ENCODE measurements at regions not wholly inside any gene's neighbourhood (a gene's known extent, or its start where the extent isn't known, plus 50 kb on each side); places are given as distances from the start of the nearest gene placed in this dataset.

DNA sequence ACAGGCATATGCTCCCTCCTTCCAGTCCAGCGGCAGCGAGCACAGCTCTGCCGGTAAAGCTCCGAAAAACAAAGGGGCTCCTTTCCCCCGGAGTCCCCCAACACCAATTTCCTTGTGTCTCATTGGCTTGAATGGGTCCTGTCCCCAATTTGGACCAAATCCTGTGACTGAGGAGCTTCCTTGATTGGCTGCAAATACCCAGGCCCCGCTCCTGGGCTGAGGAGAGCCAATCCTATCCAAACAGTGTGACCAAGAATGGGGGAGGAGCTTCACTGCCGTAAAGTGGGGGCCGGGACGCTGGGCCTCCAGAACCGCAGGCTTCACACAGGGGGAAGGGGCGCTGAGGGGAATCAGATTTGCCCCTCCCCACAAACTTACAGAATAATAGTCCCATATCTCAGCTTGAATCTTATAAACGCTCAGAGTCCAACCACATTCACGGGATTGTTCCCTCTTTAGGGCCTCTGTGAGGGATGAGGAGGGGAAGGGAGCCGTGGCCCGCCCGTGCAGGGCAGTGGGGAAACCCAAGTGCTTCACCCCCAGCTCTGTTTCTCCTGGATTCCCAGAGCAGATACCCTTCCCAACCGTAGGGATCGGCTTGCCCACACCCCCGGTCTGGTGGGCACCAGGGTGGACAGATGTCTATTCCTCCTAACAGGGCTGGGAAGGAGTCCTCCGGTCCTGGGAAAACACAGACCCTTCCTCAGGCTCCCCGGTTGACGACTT lies 141.0 kb upstream of the MLN start:
- FAIRE-seq (peak; percentile 32), DNase-seq (ENCODE audit: low read depth) (no peak)
- Histone ChIP-seq H3K36me3 (ENCODE audit: control insufficient read depth, insufficient read depth, low read length) (no peaks in the 10 kb centered on the region), H3K27me3 (ENCODE audit: control insufficient read depth, insufficient read depth, low read length) (no peaks in the 10 kb centered on the region), H3K4me3 (ENCODE audit: low read depth, low read length) (no peak overlapping the region)
- TF ChIP-seq, protein P1, sequence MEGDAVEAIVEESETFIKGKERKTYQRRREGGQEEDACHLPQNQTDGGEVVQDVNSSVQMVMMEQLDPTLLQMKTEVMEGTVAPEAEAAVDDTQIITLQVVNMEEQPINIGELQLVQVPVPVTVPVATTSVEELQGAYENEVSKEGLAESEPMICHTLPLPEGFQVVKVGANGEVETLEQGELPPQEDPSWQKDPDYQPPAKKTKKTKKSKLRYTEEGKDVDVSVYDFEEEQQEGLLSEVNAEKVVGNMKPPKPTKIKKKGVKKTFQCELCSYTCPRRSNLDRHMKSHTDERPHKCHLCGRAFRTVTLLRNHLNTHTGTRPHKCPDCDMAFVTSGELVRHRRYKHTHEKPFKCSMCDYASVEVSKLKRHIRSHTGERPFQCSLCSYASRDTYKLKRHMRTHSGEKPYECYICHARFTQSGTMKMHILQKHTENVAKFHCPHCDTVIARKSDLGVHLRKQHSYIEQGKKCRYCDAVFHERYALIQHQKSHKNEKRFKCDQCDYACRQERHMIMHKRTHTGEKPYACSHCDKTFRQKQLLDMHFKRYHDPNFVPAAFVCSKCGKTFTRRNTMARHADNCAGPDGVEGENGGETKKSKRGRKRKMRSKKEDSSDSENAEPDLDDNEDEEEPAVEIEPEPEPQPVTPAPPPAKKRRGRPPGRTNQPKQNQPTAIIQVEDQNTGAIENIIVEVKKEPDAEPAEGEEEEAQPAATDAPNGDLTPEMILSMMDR (IDR thresholded peaks at IDR 0.05; ENCODE audit: insufficient read depth, low read length, severe bottlenecking), result no peak

DNA sequence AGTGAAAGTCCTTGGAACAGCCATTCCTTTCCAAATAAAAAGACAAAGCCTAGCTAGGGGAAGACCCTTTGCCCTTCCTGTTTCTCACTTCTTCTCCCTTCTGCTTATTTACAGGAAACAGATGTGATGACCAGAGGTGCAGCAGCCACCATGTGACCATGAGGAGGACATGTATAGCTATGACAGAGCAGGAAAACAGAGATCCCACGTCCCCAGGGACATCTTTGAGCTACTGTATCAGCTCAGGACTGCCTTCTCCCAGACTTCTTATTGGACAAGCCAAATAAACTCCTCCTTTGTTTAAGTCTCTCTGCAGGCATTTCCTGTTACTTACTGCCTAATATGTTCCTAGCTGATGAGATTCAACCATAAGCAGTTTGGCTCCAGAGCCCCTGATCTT lies 133.1 kb upstream of the MLN start:
- Histone ChIP-seq H3K36me3 (ENCODE audit: control insufficient read depth, insufficient read depth, low read length) (no peaks in the 10 kb centered on the region), H3K4me3 (ENCODE audit: low read depth, low read length) (no peak overlapping the region), H3K27me3 (ENCODE audit: control insufficient read depth, insufficient read depth, low read length) (no peaks in the 10 kb centered on the region)
- TF ChIP-seq, protein P1 (IDR thresholded peaks at IDR 0.05; ENCODE audit: insufficient read depth, low read length, severe bottlenecking), result no peak
- no peak for DNase-seq (ENCODE audit: low read depth)
- peak; percentile 76 for FAIRE-seq

DNA sequence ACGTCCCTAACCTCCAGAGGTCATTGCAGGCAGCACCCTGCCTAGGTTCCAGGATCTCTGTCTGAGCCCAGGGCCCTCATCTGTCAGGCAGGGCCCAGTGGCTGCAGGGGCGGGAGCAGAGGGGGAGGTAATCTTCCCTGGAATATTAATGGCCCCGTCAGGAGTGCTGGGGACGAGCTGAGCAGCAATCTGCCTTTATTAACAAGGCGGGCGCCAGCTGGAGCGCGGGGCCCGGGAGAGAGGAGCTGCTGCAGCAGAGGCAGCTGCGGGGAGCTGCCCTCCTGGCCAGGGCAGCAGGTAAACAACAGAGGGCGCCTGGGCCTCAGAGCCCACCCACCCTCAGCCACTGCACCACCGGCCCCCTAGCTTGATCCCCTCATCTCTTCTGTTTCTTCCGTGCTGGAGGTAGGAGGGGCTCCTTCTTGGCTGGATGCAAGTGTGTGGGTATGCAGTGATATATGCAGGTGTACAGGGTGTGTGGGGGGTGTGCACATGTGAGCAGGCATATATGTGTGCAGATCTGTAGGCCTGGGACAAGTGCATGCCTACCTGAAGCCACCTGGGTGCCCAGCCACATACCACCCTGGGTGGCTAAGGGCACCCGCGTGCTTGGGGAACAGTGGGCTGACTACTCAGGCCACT lies 131.8 kb upstream of the MLN start:
- DNase-seq (ENCODE audit: low read depth) (no peak), FAIRE-seq (no peak)
- TF ChIP-seq, protein P1 (IDR thresholded peaks at IDR 0.05; ENCODE audit: insufficient read depth, low read length, severe bottlenecking), result no peak
- Histone ChIP-seq H3K36me3 (ENCODE audit: control insufficient read depth, insufficient read depth, low read length) (no peaks in the 10 kb centered on the region), H3K27me3 (ENCODE audit: control insufficient read depth, insufficient read depth, low read length) (peaks cover 2% of the 10 kb centered on the region), H3K4me3 (ENCODE audit: low read depth, low read length) (no peak overlapping the region)

DNA sequence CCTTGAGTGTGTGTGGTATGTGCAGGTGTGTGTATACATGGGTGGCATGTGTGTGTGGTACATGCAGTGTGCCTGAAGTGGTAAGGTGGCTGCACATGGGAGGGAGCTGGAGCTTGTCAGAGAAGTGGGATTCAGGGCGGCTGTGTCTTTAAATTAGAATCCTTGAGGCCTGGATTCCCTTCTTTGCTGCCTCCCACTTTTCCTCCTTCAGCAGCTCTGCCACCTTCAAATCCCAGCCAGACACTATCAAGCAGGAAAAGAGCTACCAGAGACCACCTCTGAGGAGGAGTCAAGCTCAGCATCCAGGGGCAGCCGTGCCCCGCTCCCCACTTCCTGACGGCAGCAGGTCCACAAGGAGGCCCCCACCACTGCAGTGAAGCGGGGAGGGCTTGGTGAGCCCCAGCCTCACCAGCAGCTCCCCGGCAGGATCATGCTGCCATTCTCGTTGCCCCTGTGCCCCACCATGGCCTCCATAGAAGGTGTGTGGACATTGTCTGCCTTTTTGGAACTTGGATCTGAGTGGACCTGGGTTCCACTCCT lies 131.0 kb upstream of the MLN start:
- Histone ChIP-seq H3K4me3 (ENCODE audit: low read depth, low read length) (no peak overlapping the region), H3K36me3 (ENCODE audit: control insufficient read depth, insufficient read depth, low read length) (no peaks in the 10 kb centered on the region), H3K27me3 (ENCODE audit: control insufficient read depth, insufficient read depth, low read length) (peaks cover 2% of the 10 kb centered on the region)
- TF ChIP-seq, protein P1 (IDR thresholded peaks at IDR 0.05; ENCODE audit: insufficient read depth, low read length, severe bottlenecking), result no peak
- peak; percentile 52 for FAIRE-seq
- DNase-seq (ENCODE audit: low read depth), result no peak

DNA sequence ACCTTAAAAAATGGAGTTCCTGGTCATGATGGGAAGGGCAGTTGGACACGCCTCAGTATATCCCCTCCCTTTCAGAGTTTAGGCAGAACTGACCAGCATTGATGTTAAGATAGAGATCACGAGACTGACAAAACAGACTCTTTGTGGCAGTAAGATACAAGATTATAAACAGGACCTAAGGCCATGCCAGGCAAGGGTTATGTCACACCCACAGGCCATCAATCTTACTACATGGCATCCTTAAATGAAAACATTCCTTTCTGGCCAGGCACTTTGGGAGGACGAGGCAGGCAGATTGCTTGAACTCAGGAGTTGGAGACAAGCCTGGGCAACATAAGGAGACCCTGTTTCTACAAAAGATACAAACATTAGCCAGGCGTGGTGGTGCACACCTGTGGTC lies 129.3 kb upstream of the MLN start:
- FAIRE-seq (no peak), DNase-seq (ENCODE audit: low read depth) (no peak)
- Histone ChIP-seq H3K36me3 (ENCODE audit: control insufficient read depth, insufficient read depth, low read length) (no peaks in the 10 kb centered on the region), H3K4me3 (ENCODE audit: low read depth, low read length) (no peak overlapping the region), H3K27me3 (ENCODE audit: control insufficient read depth, insufficient read depth, low read length) (peaks cover 2% of the 10 kb centered on the region)
- TF ChIP-seq, protein P1 (IDR thresholded peaks at IDR 0.05; ENCODE audit: insufficient read depth, low read length, severe bottlenecking), result no peak

Data from bronchial epithelial cell (primary cell).